ENCODE measurements at regions not wholly inside any gene's neighbourhood (a gene's known extent, or its start where the extent isn't known, plus 50 kb on each side); places are given as distances from the start of the nearest gene placed in this dataset.

- TF ChIP-seq CTCF (IDR thresholded peaks at IDR 0.05; ENCODE audit: insufficient read depth, low read length, poor library complexity, severe bottlenecking) = no peak
- no peak for TF ChIP-seq EZH2phosphoT487 (conservative IDR thresholded peaks at IDR 0.05; ENCODE audit: low read length)
Measured at GRCh38 chr14:65193916-65194590, 91.7 kb upstream of the MAX start.

All from SU-DHL-6 (cell line).